Left forelimb (tissue), 1 donor: ENCODE measurements at regions not wholly inside any gene's neighbourhood (a gene's known extent, or its start where the extent isn't known, plus 50 kb on each side); places are given as distances from the start of the nearest gene placed in this dataset.

Experiments
- DNase-seq: peaks from one replicate; pipeline ENCODE4 v3.0.0-alpha.2; 2018; ENCODE audit warnings: low spot score

- DNase-seq: no peak
Observed at GRCh38 chr6:125544819-125545218, 204.6 kb upstream of the HEY2 start.

- DNase-seq: no peak
Observed at GRCh38 chr6:125546841-125547251, 202.6 kb upstream of the HEY2 start.

GRCh38 chr6:125547381-125547780 is 202.1 kb upstream of the HEY2 start:
- no peak for DNase-seq

- DNase-seq: no peak
Observed at GRCh38 chr6:125549202-125549884, 200.1 kb upstream of the HEY2 start.

GRCh38 chr6:125550892-125551291 is 198.5 kb upstream of the HEY2 start:
- DNase-seq: no peak

GRCh38 chr6:125552819-125553218 is 196.6 kb upstream of the HEY2 start:
- DNase-seq: no peak

GRCh38 chr6:125554456-125554855 is 195.0 kb upstream of the HEY2 start:
- no peak for DNase-seq

GRCh38 chr6:125558241-125558843 is 191.1 kb upstream of the HEY2 start:
- DNase-seq: no peak

- DNase-seq: no peak
Observed at GRCh38 chr6:125558907-125559306, 190.5 kb upstream of the HEY2 start.

GRCh38 chr6:125562156-125562555 is 187.3 kb upstream of the HEY2 start:
- no peak for DNase-seq

- no peak for DNase-seq
Observed at GRCh38 chr6:125564941-125565340, 184.5 kb upstream of the HEY2 start.

- no peak for DNase-seq
Observed at GRCh38 chr6:125567407-125567806, 182.0 kb upstream of the HEY2 start.

- DNase-seq: no peak
Observed at GRCh38 chr6:125568609-125569008, 180.8 kb upstream of the HEY2 start.

- DNase-seq: no peak
Observed at GRCh38 chr6:125570526-125570925, 178.9 kb upstream of the HEY2 start.

GRCh38 chr6:125571207-125571755 is 178.2 kb upstream of the HEY2 start:
- DNase-seq: no peak

- no peak for DNase-seq
Observed at GRCh38 chr6:125574604-125575003, 174.8 kb upstream of the HEY2 start.

GRCh38 chr6:125577124-125577662 is 172.2 kb upstream of the HEY2 start:
- DNase-seq: no peak

- DNase-seq: no peak
Observed at GRCh38 chr6:125584468-125584939, 164.9 kb upstream of the HEY2 start.

- DNase-seq: no peak
Observed at GRCh38 chr6:125585470-125585869, 164.0 kb upstream of the HEY2 start.

GRCh38 chr6:125586074-125586473 is 163.4 kb upstream of the HEY2 start:
- no peak for DNase-seq

GRCh38 chr6:125586605-125587004 is 162.8 kb upstream of the HEY2 start:
- no peak for DNase-seq

- no peak for DNase-seq
Observed at GRCh38 chr6:125587666-125588632, 161.5 kb upstream of the HEY2 start.
